B cell (primary cell): ENCODE measurements at regions not wholly inside any gene's neighbourhood (a gene's known extent, or its start where the extent isn't known, plus 50 kb on each side); places are given as distances from the start of the nearest gene placed in this dataset.

Experiments
- ATAC-seq: fragments of 200-7000 bp; cut with Tn5 transposase; one replicate; pipeline ENCODE4 v1.10.0; 2021; ENCODE audit warnings: low read depth, mild to moderate bottlenecking, moderate number of reproducible peaks, moderate library complexity
- CTCF ChIA-PET: fragments of 350-600 bp; sonication (Branson Sonifier 250); formaldehyde crosslinking; loops from one replicate; lab custom pipeline; 2021; ENCODE audit warnings: antibody characterized with exemption, inconsistent platforms; lab: Charles Lee
- POLR2A ChIA-PET: fragments of 350-600 bp; sonication (Branson Sonifier 250); formaldehyde crosslinking; loops from one replicate; lab custom pipeline; 2021; ENCODE audit warnings: antibody characterized with exemption; lab: Charles Lee
- DNase-seq: peaks from one replicate; pipeline ENCODE4 v3.0.0; 2013
- H2AFZ ChIP-seq: 2 replicates; pipeline ENCODE4 v1.6.1; 2012; ENCODE audit warnings: mild to moderate bottlenecking, low read depth, low read length; ENCODE audit not compliant: insufficient read depth, poor library complexity, severe bottlenecking
- H3K27ac ChIP-seq, 2 donors: 1 replicate in 1 of 2; 2 replicates in 1 of 2; pipeline ENCODE4 v1.5.1; 2012 to 2013; ENCODE audit warnings: low read length in 2 of 2, mild to moderate bottlenecking in 2 of 2, moderate library complexity in 1 of 2
- H3K27me3 ChIP-seq, 4 experiments: fragments of 200-600 bp in 1 of 4; sonication (generic) in 1 of 4; replicated peaks in 1 of 4; 1 replicate in 2 of 4; 2 replicates in 2 of 4; pipeline versions ENCODE4 v1.6.1 to v1.7.0; 2013 to 2016; ENCODE audit warnings: low read length in 3 of 4, mild to moderate bottlenecking in 2 of 4, mixed read lengths in 1 of 4, moderate library complexity in 1 of 4; ENCODE audit not compliant: insufficient read depth in 4 of 4, control insufficient read depth in 3 of 4; ENCODE audit errors: control extremely low read depth in 1 of 4
- H3K36me3 ChIP-seq, 2 experiments: replicated peaks in 1 of 2; 1 replicate in 1 of 2; 2 replicates in 1 of 2; pipeline versions ENCODE4 v1.6.1 to v1.7.1; 2013; ENCODE audit warnings: low read length in 1 of 2; ENCODE audit not compliant: insufficient read depth in 2 of 2, control insufficient read depth in 1 of 2; ENCODE audit errors: control extremely low read depth in 1 of 2, extremely low read depth in 1 of 2
- H3K4me1 ChIP-seq, 2 donors: fragments of 200-600 bp in 1 of 2; sonication (generic) in 1 of 2; 1 replicate in 1 of 2; 2 replicates in 1 of 2; pipeline versions ENCODE4 v1.5.1 to v1.6.1; 2013 to 2017; ENCODE audit warnings: low read length in 2 of 2; ENCODE audit not compliant: control insufficient read depth in 2 of 2, insufficient read depth in 2 of 2
- H3K4me2 ChIP-seq: replicated peaks from 2 replicates; pipeline ENCODE3; 2012; ENCODE audit warnings: mild to moderate bottlenecking, low read depth, low read length; ENCODE audit not compliant: poor library complexity, severe bottlenecking
- H3K4me3 ChIP-seq, 5 experiments: fragments of 200-600 bp in 1 of 5; sonication (generic) in 1 of 5; 1 replicate in 3 of 5; 2 replicates in 2 of 5; pipeline versions ENCODE4 v1.5.1 to v1.7.0; 2011 to 2016; ENCODE audit warnings: low read length in 4 of 5, mild to moderate bottlenecking in 4 of 5, low read depth in 2 of 5, control low read depth in 1 of 5, moderate library complexity in 1 of 5; ENCODE audit not compliant: insufficient read depth in 1 of 5; ENCODE audit errors: control extremely low read depth in 1 of 5, extremely low read depth in 1 of 5
- H3K79me2 ChIP-seq: fragments of 200-600 bp; sonication (generic); one replicate; pipeline ENCODE4 v1.6.0; 2016; ENCODE audit warnings: low read length; ENCODE audit not compliant: control insufficient read depth, insufficient read depth
- H3K9ac ChIP-seq: fragments of 200-600 bp; sonication (generic); 2 replicates; pipeline ENCODE4 v1.6.1; 2017; ENCODE audit warnings: mild to moderate bottlenecking, low read length, moderate library complexity
- H3K9me3 ChIP-seq, 3 donors: one replicate each; pipeline versions ENCODE4 v1.6.1 to v1.7.1; 2013; ENCODE audit warnings: low read length in 2 of 3; ENCODE audit not compliant: control insufficient read depth in 2 of 3, insufficient read depth in 1 of 3; ENCODE audit errors: control extremely low read depth in 1 of 3
- H4K20me1 ChIP-seq: 2 replicates; pipeline ENCODE4 v1.6.0; 2012; ENCODE audit warnings: mild to moderate bottlenecking, low read length; ENCODE audit not compliant: insufficient read depth, control insufficient read depth, poor library complexity, severe bottlenecking
- H3K27ac Mint-ChIP-seq: one replicate; pipeline ENCODE4 v1.8.0; 2021; ENCODE audit warnings: mixed read lengths
- H3K27me3 Mint-ChIP-seq: one replicate; pipeline ENCODE4 v1.8.0; 2021; ENCODE audit warnings: mixed read lengths
- H3K4me1 Mint-ChIP-seq: one replicate; pipeline ENCODE4 v1.8.0; 2021; ENCODE audit warnings: mixed read lengths
- H3K4me3 Mint-ChIP-seq: one replicate; pipeline ENCODE4 v1.8.0; 2021; ENCODE audit warnings: mixed read lengths
- H3K9me3 Mint-ChIP-seq: one replicate; pipeline ENCODE4 v1.8.0; 2022; ENCODE audit warnings: mixed read lengths; ENCODE audit not compliant: insufficient read depth
- EZH2 ChIP-seq: IDR thresholded peaks from 2 replicates; pipeline ENCODE4 v1.6.1; 2012; ENCODE audit warnings: borderline replicate concordance, low read depth, mild to moderate bottlenecking, moderate library complexity, low read length; ENCODE audit not compliant: insufficient read depth, poor library complexity, severe bottlenecking
- WGBS: methylation state at CpG from one replicate; pipeline ENCODE4 v1.1.5; 2013; ENCODE audit warnings: missing lambda C conversion rate; ENCODE audit not compliant: insufficient coverage; 5-methylcytosine and 5-hydroxymethylcytosine counted together
- intact Hi-C: fragments of 100-400 bp; cut with micrococcal nuclease; formaldehyde crosslinking; loops from one replicate; pipeline ENCODE4 v1.10.0; 2022
- TF ChIP-seq, protein P1 (sequence below): fragments of 200-600 bp; IDR thresholded peaks from one replicate; pipeline ENCODE4 v1.8.0; 2022; ENCODE audit warnings: antibody characterized with exemption, mild to moderate bottlenecking

DNA sequence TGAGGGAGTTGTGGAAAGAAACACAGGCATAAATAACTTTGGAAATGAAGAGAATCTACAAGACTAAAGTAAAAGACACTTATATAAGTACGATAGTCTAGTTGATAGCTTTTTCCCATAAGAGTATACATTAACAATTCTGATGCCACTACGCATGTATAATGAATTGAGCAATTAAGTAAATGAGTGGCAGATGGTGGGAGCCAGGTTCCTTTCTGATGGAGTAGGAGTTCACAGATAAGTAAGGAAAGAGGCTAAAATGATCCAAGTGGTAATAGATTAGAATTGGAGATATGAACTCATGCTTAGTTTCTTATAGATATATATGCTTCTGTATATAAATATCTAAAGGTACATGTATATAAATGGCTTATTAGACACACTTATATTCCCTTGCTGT is 368.3 kb downstream of the FAM181B start:
- no CpG with 5 or more reads among the region's 2 CpGs for WGBS
- no peaks in the 10 kb centered on the region for H3K27me3 Mint-ChIP-seq
- H3K9me3 Mint-ChIP-seq, result peaks cover 3% of the 10 kb centered on the region
- no peak overlapping the region for H3K9ac ChIP-seq
- no peak for TF ChIP-seq EZH2
- TF ChIP-seq, protein P1, sequence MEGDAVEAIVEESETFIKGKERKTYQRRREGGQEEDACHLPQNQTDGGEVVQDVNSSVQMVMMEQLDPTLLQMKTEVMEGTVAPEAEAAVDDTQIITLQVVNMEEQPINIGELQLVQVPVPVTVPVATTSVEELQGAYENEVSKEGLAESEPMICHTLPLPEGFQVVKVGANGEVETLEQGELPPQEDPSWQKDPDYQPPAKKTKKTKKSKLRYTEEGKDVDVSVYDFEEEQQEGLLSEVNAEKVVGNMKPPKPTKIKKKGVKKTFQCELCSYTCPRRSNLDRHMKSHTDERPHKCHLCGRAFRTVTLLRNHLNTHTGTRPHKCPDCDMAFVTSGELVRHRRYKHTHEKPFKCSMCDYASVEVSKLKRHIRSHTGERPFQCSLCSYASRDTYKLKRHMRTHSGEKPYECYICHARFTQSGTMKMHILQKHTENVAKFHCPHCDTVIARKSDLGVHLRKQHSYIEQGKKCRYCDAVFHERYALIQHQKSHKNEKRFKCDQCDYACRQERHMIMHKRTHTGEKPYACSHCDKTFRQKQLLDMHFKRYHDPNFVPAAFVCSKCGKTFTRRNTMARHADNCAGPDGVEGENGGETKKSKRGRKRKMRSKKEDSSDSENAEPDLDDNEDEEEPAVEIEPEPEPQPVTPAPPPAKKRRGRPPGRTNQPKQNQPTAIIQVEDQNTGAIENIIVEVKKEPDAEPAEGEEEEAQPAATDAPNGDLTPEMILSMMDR, result no peak
- H3K36me3 ChIP-seq, result no peaks in the 10 kb centered on the region
- no peaks in the 10 kb centered on the region for H3K27me3 ChIP-seq
- no peaks in the 10 kb centered on the region for H4K20me1 ChIP-seq
- ATAC-seq (no peak), DNase-seq (no peak)
- intact Hi-C loops, result no loop called here
- H3K27ac ChIP-seq, result no peak overlapping the region
- H3K79me2 ChIP-seq, result no peaks in the 10 kb centered on the region
- no peak overlapping the region for H3K4me3 Mint-ChIP-seq
- no peak overlapping the region for H3K4me2 ChIP-seq
- H2AFZ ChIP-seq, result no peak overlapping the region
- peaks cover 0 to 3% (median 0%) of the 10 kb centered on the region in 3 donors for H3K9me3 ChIP-seq
- no peak overlapping the region for H3K4me3 ChIP-seq
- no peaks in the 10 kb centered on the region for H3K4me1 Mint-ChIP-seq
- ChIA-PET CTCF (no interaction called here), POLR2A (no interaction called here)
- no peaks in the 10 kb centered on the region for H3K4me1 ChIP-seq
- H3K27ac Mint-ChIP-seq, result no peak overlapping the region

DNA sequence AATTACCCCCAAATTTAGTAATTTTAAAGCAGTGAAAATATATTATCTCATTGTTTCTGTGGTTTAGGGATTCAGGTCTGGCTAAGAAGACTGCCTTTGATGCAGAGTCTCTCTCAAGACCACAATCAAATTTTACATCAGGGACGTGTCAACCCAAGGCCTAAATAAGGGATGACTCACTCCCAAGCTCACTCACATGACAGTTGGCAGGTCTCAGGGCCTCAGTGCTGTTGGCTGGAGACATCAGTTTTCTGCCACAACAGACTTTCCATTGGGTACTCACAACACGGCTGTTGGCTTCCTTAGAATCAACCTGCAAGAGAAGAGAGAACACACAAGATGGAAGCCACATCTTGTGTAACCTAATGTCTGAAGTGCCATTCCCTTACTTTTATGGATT is 377.3 kb downstream of the FAM181B start:
- Histone ChIP-seq H3K4me2 (no peak overlapping the region), H3K4me1 (no peaks in the 10 kb centered on the region), H4K20me1 (no peaks in the 10 kb centered on the region), H3K79me2 (no peaks in the 10 kb centered on the region), H3K27ac (no peak overlapping the region), H3K27me3 (no peaks in the 10 kb centered on the region), H3K9ac (no peak overlapping the region), H3K9me3 (no peaks in the 10 kb centered on the region), H2AFZ (no peak overlapping the region), H3K36me3 (no peaks in the 10 kb centered on the region), H3K4me3 (no peak overlapping the region)
- Mint-ChIP-seq H3K27me3 (no peaks in the 10 kb centered on the region), H3K4me3 (no peak overlapping the region), H3K4me1 (no peaks in the 10 kb centered on the region), H3K27ac (no peak overlapping the region), H3K9me3 (peaks cover 4% of the 10 kb centered on the region)
- DNase-seq (no peak), ATAC-seq (no peak)
- intact Hi-C loops, result no loop called here
- ChIA-PET CTCF (no interaction called here), POLR2A (no interaction called here)
- WGBS, result 82% methylated on average over 2 of the region's 2 CpGs
- no peak for TF ChIP-seq EZH2
- TF ChIP-seq, protein P1, result no peak
